DND-41 (cell line): ENCODE measurements at regions not wholly inside any gene's neighbourhood (a gene's known extent, or its start where the extent isn't known, plus 50 kb on each side); places are given as distances from the start of the nearest gene placed in this dataset.

Source experiments
- CTCF ChIP-seq: IDR thresholded peaks from 2 replicates; pipeline ENCODE4 v1.5.1; 2012; ENCODE audit warnings: borderline replicate concordance, low read length, moderate library complexity, mild to moderate bottlenecking; ENCODE audit not compliant: poor library complexity, severe bottlenecking; ENCODE audit errors: extremely low read depth
- EZH2 ChIP-seq: IDR thresholded peaks from 3 replicates; pipeline ENCODE4 v1.6.1; 2012; ENCODE audit warnings: borderline replicate concordance, low read depth, mild to moderate bottlenecking, moderate library complexity, low read length, inconsistent platforms; ENCODE audit not compliant: severe bottlenecking

- TF ChIP-seq CTCF, result no peak
- TF ChIP-seq EZH2, result no peak
Observed at GRCh38 chr17:17410357-17410756, 66.4 kb upstream of the MED9 start.
